HCT116 (cell line): ENCODE measurements at regions not wholly inside any gene's neighbourhood (a gene's known extent, or its start where the extent isn't known, plus 50 kb on each side); places are given as distances from the start of the nearest gene placed in this dataset.

ENCODE experiments used
- CBX3 ChIP-seq: IDR thresholded peaks from 2 replicates; pipeline ENCODE4 v1.6.1; 2012; ENCODE audit warnings: low read depth
- CEBPB ChIP-seq: IDR thresholded peaks from 2 replicates; pipeline ENCODE4 v1.6.1; 2012; ENCODE audit warnings: low read depth
- EGR1 ChIP-seq: IDR thresholded peaks from 2 replicates; pipeline ENCODE4 v1.6.1; 2012; ENCODE audit warnings: low read depth
- ELF1 ChIP-seq: IDR thresholded peaks from 2 replicates; pipeline ENCODE4 v1.6.1; 2012; ENCODE audit warnings: low read depth, borderline replicate concordance
- EZH2 ChIP-seq: fragments of 200-600 bp; sonication (generic); IDR thresholded peaks from 2 replicates; pipeline ENCODE4 v1.6.1; 2017; ENCODE audit warnings: antibody characterized with exemption, mixed run types
- EZH2phosphoT487 ChIP-seq: fragments of 200-600 bp; IDR thresholded peaks from 2 replicates; pipeline ENCODE4 v1.6.1; 2018; ENCODE audit warnings: antibody characterized with exemption, borderline replicate concordance
- JUND ChIP-seq: IDR thresholded peaks from 2 replicates; pipeline ENCODE4 v1.6.1; 2012
- POLR2A ChIP-seq: IDR thresholded peaks from 2 replicates; pipeline ENCODE4 v1.7.0; 2011; ENCODE audit warnings: borderline replicate concordance; ENCODE audit not compliant: insufficient read depth, insufficient read length; ENCODE audit errors: extremely low read depth
- POLR2AphosphoS5 ChIP-seq: IDR thresholded peaks from 2 replicates; pipeline ENCODE4 v1.6.1; 2011; ENCODE audit warnings: mild to moderate bottlenecking, low read depth, low read length, moderate library complexity
- RAD21 ChIP-seq: IDR thresholded peaks from 2 replicates; pipeline ENCODE4 v1.6.1; 2012; ENCODE audit warnings: low read depth, mild to moderate bottlenecking
- SP1 ChIP-seq: IDR thresholded peaks from 2 replicates; pipeline ENCODE4 v1.6.1; 2012; ENCODE audit warnings: low read depth
- TCF7L2 ChIP-seq: IDR thresholded peaks from 2 replicates; pipeline ENCODE4 v1.7.0; 2011; ENCODE audit warnings: borderline replicate concordance, inconsistent platforms; ENCODE audit not compliant: insufficient read depth, insufficient read length; ENCODE audit errors: extremely low read depth
- YY1 ChIP-seq: IDR thresholded peaks from 2 replicates; pipeline ENCODE4 v1.6.1; 2011; ENCODE audit warnings: low read length, low read depth, moderate library complexity, mild to moderate bottlenecking; ENCODE audit not compliant: insufficient replicate concordance; ENCODE audit errors: extremely low read depth
- ZFX ChIP-seq: fragments of 450-650 bp; IDR thresholded peaks from 2 replicates; pipeline ENCODE4 v1.6.1; 2017
- ZNF274 ChIP-seq: fragments of 200-500 bp; sonication (Bioruptor generic); IDR thresholded peaks from 2 replicates; pipeline ENCODE4 v1.6.1; 2014; ENCODE audit warnings: mild to moderate bottlenecking, low read depth, low read length, inconsistent platforms
- TF ChIP-seq, protein P1 (sequence below): IDR thresholded peaks from 2 replicates; pipeline ENCODE4 v1.6.1; 2012; ENCODE audit warnings: low read depth
- TF ChIP-seq, protein P2 (sequence below): IDR thresholded peaks from 2 replicates; pipeline ENCODE4 v1.6.1; 2012

DNA sequence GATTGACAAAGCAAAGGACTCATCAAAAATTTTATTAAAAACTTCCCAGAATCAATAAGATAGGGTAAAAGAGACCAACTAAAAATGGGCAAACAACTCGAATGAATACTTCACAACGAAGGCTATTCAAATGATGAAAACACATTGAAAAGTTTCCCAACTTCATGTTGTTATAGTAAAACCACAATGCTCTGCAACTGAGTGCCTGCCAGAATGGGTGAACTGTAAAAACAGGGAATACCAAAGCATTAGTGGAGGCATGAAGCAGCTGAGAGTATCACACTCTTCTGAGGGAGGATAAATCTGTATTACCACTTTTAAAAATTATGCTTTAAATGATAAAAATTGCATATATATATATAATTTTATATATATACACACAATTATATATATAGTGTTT lies 1214.7 kb downstream of the SORCS3 start (continued):
- TF ChIP-seq, protein P1, sequence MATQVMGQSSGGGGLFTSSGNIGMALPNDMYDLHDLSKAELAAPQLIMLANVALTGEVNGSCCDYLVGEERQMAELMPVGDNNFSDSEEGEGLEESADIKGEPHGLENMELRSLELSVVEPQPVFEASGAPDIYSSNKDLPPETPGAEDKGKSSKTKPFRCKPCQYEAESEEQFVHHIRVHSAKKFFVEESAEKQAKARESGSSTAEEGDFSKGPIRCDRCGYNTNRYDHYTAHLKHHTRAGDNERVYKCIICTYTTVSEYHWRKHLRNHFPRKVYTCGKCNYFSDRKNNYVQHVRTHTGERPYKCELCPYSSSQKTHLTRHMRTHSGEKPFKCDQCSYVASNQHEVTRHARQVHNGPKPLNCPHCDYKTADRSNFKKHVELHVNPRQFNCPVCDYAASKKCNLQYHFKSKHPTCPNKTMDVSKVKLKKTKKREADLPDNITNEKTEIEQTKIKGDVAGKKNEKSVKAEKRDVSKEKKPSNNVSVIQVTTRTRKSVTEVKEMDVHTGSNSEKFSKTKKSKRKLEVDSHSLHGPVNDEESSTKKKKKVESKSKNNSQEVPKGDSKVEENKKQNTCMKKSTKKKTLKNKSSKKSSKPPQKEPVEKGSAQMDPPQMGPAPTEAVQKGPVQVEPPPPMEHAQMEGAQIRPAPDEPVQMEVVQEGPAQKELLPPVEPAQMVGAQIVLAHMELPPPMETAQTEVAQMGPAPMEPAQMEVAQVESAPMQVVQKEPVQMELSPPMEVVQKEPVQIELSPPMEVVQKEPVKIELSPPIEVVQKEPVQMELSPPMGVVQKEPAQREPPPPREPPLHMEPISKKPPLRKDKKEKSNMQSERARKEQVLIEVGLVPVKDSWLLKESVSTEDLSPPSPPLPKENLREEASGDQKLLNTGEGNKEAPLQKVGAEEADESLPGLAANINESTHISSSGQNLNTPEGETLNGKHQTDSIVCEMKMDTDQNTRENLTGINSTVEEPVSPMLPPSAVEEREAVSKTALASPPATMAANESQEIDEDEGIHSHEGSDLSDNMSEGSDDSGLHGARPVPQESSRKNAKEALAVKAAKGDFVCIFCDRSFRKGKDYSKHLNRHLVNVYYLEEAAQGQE, result no peak
- TF ChIP-seq, protein P2, sequence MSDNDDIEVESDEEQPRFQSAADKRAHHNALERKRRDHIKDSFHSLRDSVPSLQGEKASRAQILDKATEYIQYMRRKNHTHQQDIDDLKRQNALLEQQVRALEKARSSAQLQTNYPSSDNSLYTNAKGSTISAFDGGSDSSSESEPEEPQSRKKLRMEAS, result no peak
- no peak for TF ChIP-seq EGR1
- no peak for TF ChIP-seq ZFX
- no peak for TF ChIP-seq POLR2AphosphoS5
- TF ChIP-seq SP1, result no peak
- TF ChIP-seq YY1, result no peak
- no peak for TF ChIP-seq EZH2
- TF ChIP-seq RAD21, result no peak
- no peak for TF ChIP-seq ZNF274
- TF ChIP-seq CBX3, result no peak
- TF ChIP-seq POLR2A, result no peak
- no peak for TF ChIP-seq EZH2phosphoT487
- TF ChIP-seq CEBPB, result no peak
- TF ChIP-seq JUND, result no peak
- no peak for TF ChIP-seq TCF7L2
- TF ChIP-seq ELF1, result no peak
